ENCODE measurements at regions not wholly inside any gene's neighbourhood (a gene's known extent, or its start where the extent isn't known, plus 50 kb on each side); places are given as distances from the start of the nearest gene placed in this dataset.

DNA sequence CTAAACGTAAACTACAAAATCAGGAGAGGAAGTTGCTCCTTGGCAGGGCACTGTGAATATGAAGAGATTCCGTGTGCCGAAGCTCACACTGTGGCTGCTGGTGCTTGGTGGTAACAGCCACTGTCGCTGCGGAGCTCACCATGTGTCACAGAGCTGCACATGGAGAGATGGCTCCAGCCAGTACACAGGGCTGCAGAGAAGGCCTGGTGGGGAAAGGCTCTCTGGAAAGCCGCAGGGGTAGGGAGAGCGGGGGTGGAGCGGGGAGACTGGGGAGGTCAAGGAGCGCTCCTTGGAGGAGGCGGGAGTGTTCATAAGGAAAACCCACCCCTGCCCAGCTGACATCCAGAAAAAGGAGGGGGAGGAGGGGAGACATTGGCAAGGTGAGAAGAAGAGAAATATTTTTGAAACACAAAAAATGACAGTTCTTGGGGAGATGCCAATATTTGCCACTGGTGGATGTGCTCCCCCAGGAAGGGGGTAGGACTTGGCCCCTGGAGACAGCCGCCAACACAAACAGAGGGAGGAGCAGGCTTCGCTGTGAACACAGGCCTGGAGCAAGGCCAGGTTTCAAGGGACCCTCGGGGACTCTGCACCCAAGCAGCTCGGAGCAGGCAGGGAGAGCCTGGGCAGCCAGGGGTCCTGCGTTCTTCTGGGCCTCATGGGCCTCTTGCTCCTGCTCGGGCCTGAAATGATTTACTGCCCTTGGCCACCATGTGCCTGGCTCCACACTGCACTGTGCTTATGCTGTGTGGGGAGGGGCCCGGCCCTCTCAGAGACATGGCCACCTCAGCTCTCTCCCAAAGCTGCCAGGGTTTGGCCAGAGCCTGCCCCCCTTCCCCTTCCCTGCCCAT, 102.6 kb upstream of the GLI2 start:
- ChIA-PET POLR2A (no interaction called here), CTCF (ENCODE audit: low intra/inter-chr PET ratio) (no interaction called here)
- no peaks in the 10 kb centered on the region for H3K79me2 ChIP-seq (ENCODE audit: control insufficient read depth, insufficient read depth, low read length)
- no peaks in the 10 kb centered on the region for H3K4me1 ChIP-seq (replicated peaks in 1 of 2; ENCODE audit: control insufficient read depth in 2 of 2, insufficient read depth in 2 of 2, low read length in 2 of 2)
- DNase-seq (ENCODE audit: extremely low read depth in 1 of 4, low spot score in 3 of 4) (no peak), ATAC-seq (no peak), FAIRE-seq (no peak)
- H3K9me3 ChIP-seq (replicated peaks; ENCODE audit: control insufficient read depth, insufficient read depth, low read depth, low read length), result no peaks in the 10 kb centered on the region
- no peaks in the 10 kb centered on the region for H3K36me3 ChIP-seq (ENCODE audit: control insufficient read depth, insufficient read depth, low read length)
- in situ Hi-C loops (cut with MboI) (no loop called here), intact Hi-C loops (cut with micrococcal nuclease) (no loop called here)
- H3K4me2 ChIP-seq (ENCODE audit: insufficient read depth, low read length), result no peak overlapping the region
- no peak overlapping the region for H3K27ac ChIP-seq (ENCODE audit: extremely low read depth, low read depth, low read length)
- under 1% methylated on average over 17 of the region's 17 CpGs for WGBS (ENCODE audit: insufficient coverage, low coverage, missing lambda C conversion rate)
- H4K20me1 ChIP-seq (replicated peaks; ENCODE audit: control insufficient read depth, insufficient read depth, low read length), result no peaks in the 10 kb centered on the region
- H3K9ac ChIP-seq (ENCODE audit: insufficient read depth in 1 of 2, low read depth in 2 of 2, low read length in 2 of 2), result no peak overlapping the region; a peak in 1 of 4 replicates
- no TSS peak for BruUV-seq (replicated peaks)
- no peaks in the 10 kb centered on the region for H3K9me1 ChIP-seq (ENCODE audit: control insufficient read depth, insufficient read depth, low read length)
- H2AFZ ChIP-seq (ENCODE audit: low read depth, low read length), result no peak overlapping the region
- H3K27me3 ChIP-seq (ENCODE audit: control insufficient read depth in 2 of 2, insufficient read depth in 2 of 2, low read length in 2 of 2), result peaks cover 8 to 47% of the 10 kb centered on the region in 2 experiments; a peak in 4 of 5 replicates
- H3K4me3 ChIP-seq, result no peak overlapping the region
- TF ChIP-seq SIN3A (IDR thresholded peaks at IDR 0.05; ENCODE audit: borderline replicate concordance in 2 of 2, control insufficient read depth in 1 of 2, low read depth in 2 of 2, low read length in 2 of 2) (no peak), MXI1 (IDR thresholded peaks at IDR 0.05; ENCODE audit: low read depth, low read length) (no peak), ZBTB33 (CRISPR knock-in tag; IDR thresholded peaks at IDR 0.05) (no peak), ZNF224 (CRISPR knock-in tag; IDR thresholded peaks at IDR 0.05) (no peak), PCBP1 (IDR thresholded peaks at IDR 0.05; ENCODE audit: low read depth, low read length, poor library complexity, severe bottlenecking) (no peak), ZNF445 (CRISPR knock-in tag; IDR thresholded peaks at IDR 0.05; ENCODE audit: low read depth) (no peak), CBFA2T3 (IDR thresholded peaks at IDR 0.05) (no peak)
- TF ChIP-seq, protein P1, sequence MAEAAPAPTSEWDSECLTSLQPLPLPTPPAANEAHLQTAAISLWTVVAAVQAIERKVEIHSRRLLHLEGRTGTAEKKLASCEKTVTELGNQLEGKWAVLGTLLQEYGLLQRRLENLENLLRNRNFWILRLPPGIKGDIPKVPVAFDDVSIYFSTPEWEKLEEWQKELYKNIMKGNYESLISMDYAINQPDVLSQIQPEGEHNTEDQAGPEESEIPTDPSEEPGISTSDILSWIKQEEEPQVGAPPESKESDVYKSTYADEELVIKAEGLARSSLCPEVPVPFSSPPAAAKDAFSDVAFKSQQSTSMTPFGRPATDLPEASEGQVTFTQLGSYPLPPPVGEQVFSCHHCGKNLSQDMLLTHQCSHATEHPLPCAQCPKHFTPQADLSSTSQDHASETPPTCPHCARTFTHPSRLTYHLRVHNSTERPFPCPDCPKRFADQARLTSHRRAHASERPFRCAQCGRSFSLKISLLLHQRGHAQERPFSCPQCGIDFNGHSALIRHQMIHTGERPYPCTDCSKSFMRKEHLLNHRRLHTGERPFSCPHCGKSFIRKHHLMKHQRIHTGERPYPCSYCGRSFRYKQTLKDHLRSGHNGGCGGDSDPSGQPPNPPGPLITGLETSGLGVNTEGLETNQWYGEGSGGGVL (CRISPR knock-in tag; IDR thresholded peaks at IDR 0.05), result no peak
- TF ChIP-seq, protein P2, sequence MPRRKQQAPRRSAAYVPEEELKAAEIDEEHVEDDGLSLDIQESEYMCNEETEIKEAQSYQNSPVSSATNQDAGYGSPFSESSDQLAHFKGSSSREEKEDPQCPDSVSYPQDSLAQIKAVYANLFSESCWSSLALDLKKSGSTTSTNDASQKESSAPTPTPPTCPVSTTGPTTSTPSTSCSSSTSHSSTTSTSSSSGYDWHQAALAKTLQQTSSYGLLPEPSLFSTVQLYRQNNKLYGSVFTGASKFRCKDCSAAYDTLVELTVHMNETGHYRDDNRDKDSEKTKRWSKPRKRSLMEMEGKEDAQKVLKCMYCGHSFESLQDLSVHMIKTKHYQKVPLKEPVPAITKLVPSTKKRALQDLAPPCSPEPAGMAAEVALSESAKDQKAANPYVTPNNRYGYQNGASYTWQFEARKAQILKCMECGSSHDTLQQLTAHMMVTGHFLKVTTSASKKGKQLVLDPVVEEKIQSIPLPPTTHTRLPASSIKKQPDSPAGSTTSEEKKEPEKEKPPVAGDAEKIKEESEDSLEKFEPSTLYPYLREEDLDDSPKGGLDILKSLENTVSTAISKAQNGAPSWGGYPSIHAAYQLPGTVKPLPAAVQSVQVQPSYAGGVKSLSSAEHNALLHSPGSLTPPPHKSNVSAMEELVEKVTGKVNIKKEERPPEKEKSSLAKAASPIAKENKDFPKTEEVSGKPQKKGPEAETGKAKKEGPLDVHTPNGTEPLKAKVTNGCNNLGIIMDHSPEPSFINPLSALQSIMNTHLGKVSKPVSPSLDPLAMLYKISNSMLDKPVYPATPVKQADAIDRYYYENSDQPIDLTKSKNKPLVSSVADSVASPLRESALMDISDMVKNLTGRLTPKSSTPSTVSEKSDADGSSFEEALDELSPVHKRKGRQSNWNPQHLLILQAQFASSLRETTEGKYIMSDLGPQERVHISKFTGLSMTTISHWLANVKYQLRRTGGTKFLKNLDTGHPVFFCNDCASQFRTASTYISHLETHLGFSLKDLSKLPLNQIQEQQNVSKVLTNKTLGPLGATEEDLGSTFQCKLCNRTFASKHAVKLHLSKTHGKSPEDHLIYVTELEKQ (CRISPR knock-in tag; IDR thresholded peaks at IDR 0.05), result no peak
- TF ChIP-seq, protein P3, sequence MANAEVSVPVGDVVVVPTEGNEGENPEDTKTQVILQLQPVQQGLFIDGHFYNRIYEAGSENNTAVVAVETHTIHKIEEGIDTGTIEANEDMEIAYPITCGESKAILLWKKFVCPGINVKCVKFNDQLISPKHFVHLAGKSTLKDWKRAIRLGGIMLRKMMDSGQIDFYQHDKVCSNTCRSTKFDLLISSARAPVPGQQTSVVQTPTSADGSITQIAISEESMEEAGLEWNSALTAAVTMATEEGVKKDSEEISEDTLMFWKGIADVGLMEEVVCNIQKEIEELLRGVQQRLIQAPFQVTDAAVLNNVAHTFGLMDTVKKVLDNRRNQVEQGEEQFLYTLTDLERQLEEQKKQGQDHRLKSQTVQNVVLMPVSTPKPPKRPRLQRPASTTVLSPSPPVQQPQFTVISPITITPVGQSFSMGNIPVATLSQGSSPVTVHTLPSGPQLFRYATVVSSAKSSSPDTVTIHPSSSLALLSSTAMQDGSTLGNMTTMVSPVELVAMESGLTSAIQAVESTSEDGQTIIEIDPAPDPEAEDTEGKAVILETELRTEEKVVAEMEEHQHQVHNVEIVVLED (CRISPR knock-in tag; IDR thresholded peaks at IDR 0.05), result no peak
